ENCODE measurements at regions not wholly inside any gene's neighbourhood (a gene's known extent, or its start where the extent isn't known, plus 50 kb on each side); places are given as distances from the start of the nearest gene placed in this dataset.

GRCh38 chr2:79294994-79295393 lies 135.4 kb upstream of the REG3A start:
- TF ChIP-seq, protein P1, sequence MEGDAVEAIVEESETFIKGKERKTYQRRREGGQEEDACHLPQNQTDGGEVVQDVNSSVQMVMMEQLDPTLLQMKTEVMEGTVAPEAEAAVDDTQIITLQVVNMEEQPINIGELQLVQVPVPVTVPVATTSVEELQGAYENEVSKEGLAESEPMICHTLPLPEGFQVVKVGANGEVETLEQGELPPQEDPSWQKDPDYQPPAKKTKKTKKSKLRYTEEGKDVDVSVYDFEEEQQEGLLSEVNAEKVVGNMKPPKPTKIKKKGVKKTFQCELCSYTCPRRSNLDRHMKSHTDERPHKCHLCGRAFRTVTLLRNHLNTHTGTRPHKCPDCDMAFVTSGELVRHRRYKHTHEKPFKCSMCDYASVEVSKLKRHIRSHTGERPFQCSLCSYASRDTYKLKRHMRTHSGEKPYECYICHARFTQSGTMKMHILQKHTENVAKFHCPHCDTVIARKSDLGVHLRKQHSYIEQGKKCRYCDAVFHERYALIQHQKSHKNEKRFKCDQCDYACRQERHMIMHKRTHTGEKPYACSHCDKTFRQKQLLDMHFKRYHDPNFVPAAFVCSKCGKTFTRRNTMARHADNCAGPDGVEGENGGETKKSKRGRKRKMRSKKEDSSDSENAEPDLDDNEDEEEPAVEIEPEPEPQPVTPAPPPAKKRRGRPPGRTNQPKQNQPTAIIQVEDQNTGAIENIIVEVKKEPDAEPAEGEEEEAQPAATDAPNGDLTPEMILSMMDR (conservative IDR thresholded peaks at IDR 0.05), result no peak
- no peak for TF ChIP-seq EZH2 (IDR thresholded peaks at IDR 0.05; ENCODE audit: low read depth)

Measured in PC-9 (cell line).